Activated naive CD4-positive, alpha-beta T cell treated with anti-CD3 and anti-CD28 coated beads, Interleukin-2, amount 10 ng/mL, durations not matched to agents 7 days and 5 days (primary cell): ENCODE measurements at regions not wholly inside any gene's neighbourhood (a gene's known extent, or its start where the extent isn't known, plus 50 kb on each side); places are given as distances from the start of the nearest gene placed in this dataset.

ENCODE experiments used
- CTCF ChIA-PET: fragments of 350-600 bp; sonication (Branson Sonifier 250); formaldehyde crosslinking; loops from one replicate; lab custom pipeline; 2021; ENCODE audit warnings: antibody characterized with exemption; lab: Charles Lee
- DNase-seq: peaks from one replicate; pipeline ENCODE4 v3.0.0-alpha.2; 2020
- H3K27ac Mint-ChIP-seq: one replicate; pipeline ENCODE4 v1.8.0; 2021; ENCODE audit warnings: mild to moderate bottlenecking, moderate library complexity, mixed read lengths
- H3K27me3 Mint-ChIP-seq: one replicate; pipeline ENCODE4 v1.8.0; 2021; ENCODE audit warnings: mild to moderate bottlenecking, mixed read lengths
- H3K36me3 Mint-ChIP-seq: one replicate; pipeline ENCODE4 v1.8.0; 2021; ENCODE audit warnings: mixed read lengths
- H3K4me1 Mint-ChIP-seq: one replicate; pipeline ENCODE4 v1.8.0; 2021; ENCODE audit warnings: mixed read lengths
- H3K4me3 Mint-ChIP-seq: one replicate; pipeline ENCODE4 v1.8.0; 2021; ENCODE audit warnings: mild to moderate bottlenecking, moderate library complexity, mixed read lengths
- H3K9me3 Mint-ChIP-seq: one replicate; pipeline ENCODE4 v1.8.0; 2021; ENCODE audit warnings: mixed read lengths

DNA sequence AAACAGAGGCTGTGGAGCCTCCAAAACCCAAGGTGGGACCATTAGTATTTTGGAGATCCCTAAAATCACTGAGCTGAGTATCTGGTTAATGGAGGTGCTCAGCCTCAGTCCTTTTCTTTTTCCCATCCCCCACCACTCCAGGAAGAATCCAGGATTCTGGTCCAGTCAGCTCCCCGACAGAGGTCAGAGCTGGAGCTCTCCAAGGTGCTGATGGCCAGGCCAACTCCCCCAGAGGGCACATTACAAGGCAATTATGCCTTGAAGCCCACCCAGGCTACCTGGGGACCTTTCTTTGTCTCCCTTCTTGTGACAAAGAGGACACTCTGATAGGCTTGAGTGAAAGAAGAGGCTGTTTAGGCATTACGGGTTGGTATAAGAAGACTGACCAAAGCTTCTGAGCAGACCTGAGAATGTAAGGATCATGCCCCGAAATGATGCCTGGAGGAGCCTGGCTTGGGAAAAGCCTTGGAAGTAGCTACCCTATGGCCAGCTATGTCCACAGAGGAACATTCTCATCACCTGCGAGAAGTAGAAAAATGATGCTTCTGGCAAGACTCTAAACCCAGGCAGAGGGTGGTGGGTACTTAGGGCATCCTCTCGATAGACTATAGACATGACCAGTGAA is 102.5 kb upstream of the LDAH start:
- no peaks in the 10 kb centered on the region for H3K4me1 Mint-ChIP-seq
- H3K36me3 Mint-ChIP-seq: no peaks in the 10 kb centered on the region
- H3K9me3 Mint-ChIP-seq: peaks cover 3% of the 10 kb centered on the region
- no peak overlapping the region for H3K4me3 Mint-ChIP-seq
- H3K27me3 Mint-ChIP-seq: peaks cover 13% of the 10 kb centered on the region
- CTCF ChIA-PET: no interaction called here
- peak; percentile 37 for DNase-seq
- H3K27ac Mint-ChIP-seq: no peak overlapping the region

DNA sequence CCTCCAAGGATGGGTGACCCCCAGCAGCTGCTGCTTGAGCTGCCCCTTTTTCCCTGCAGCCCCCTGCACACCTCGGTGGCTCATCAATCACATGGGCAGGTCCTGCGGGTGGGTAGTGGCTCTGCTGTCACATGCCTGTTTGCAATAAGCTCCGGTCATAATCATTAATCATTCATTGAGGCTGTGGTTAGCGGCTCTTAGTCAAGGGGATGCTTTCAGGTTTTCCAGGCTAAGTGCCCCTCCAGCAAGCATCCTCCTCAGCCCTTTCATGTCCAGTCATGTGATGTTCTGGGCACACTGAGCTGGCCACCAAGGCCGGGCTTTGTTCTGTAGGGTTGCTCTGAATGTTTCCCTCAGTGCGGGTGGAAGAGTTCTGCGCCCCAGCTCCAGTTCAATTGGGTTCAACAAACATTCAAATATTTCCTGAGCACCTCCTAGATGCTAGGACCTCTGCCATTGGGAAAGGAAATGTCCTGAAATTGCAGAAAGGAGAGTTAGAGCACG is 96.4 kb upstream of the LDAH start:
- peaks cover 30% of the 10 kb centered on the region for H3K27me3 Mint-ChIP-seq
- H3K4me3 Mint-ChIP-seq: no peak overlapping the region
- DNase-seq: no peak
- no peak overlapping the region for H3K27ac Mint-ChIP-seq
- no peaks in the 10 kb centered on the region for H3K36me3 Mint-ChIP-seq
- H3K4me1 Mint-ChIP-seq: peaks cover 2% of the 10 kb centered on the region
- CTCF ChIA-PET: no interaction called here
- H3K9me3 Mint-ChIP-seq: no peaks in the 10 kb centered on the region

GRCh38 chr2:20917719-20918572 is 95.0 kb upstream of the LDAH start:
- H3K4me3 Mint-ChIP-seq: no peak overlapping the region
- peaks cover 31% of the 10 kb centered on the region for H3K27me3 Mint-ChIP-seq
- no peak for DNase-seq
- no peak overlapping the region for H3K27ac Mint-ChIP-seq
- H3K4me1 Mint-ChIP-seq: peaks cover 9% of the 10 kb centered on the region
- no peaks in the 10 kb centered on the region for H3K36me3 Mint-ChIP-seq
- CTCF ChIA-PET: no interaction called here
- H3K9me3 Mint-ChIP-seq: no peaks in the 10 kb centered on the region

DNA sequence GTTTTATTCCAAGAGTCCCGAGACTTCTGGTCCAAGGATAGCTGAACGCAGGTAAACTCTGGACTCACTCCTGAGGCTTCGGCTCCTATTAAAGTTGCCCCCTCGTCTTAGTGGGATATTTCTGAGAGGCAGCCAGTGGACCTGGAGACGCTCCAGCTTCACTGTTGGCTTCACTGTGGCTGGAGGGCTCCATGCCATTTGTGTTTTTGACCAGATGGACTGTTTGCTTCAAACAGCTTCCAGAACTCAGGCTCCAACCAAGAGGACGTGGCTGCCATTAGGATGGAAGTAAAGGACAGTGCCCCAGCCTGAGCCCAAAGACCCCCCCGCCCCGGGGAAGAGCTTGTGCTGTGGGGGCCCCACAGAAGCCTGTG is 94.4 kb upstream of the LDAH start:
- Mint-ChIP-seq H3K27ac (no peak overlapping the region), H3K27me3 (peaks cover 31% of the 10 kb centered on the region), H3K9me3 (no peaks in the 10 kb centered on the region), H3K4me1 (peaks cover 9% of the 10 kb centered on the region), H3K36me3 (no peaks in the 10 kb centered on the region), H3K4me3 (no peak overlapping the region)
- CTCF ChIA-PET: interaction anchor here (0.9 kb wide), 2 partner anchors 46 to 256 kb away, joined by 3 read pairs; no protein-coding TSS in a partner anchor
- no peak for DNase-seq

DNA sequence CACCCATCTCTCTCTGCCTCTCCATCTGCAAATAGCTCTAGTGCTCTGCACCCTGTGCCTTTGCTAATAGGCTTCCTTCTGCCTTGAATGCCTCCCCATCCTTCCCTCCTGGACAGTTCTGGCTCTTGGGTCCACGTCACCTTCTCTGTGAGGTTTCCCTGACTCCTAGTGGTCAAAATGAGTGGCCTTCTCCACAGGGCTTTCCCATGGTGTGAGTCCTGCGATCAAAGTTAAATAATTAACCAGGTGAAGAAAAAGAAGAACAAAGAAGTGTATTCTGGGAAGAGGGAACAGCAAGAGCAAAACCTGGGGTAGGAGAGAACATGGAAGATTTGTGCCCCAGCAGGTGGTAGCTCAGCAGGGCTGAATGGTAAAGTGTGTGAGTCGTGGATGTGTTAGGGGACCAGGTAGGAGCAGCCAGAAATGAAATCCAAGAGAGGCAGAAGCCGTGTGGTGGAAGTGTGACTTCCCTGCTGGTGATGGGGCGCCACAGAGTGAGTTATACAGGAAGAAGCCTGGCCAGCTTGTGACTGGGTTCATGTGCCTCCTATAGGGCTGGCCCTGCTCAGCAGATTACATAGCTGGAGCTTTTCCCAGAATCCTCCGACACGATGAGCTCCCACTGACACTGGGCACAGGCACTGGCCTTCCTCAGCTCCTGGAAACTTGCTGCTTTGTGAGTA is 93.8 kb upstream of the LDAH start:
- H3K36me3 Mint-ChIP-seq: no peaks in the 10 kb centered on the region
- H3K4me3 Mint-ChIP-seq: no peak overlapping the region
- CTCF ChIA-PET: interaction anchor here (0.9 kb wide), 2 partner anchors 47 to 255 kb away, joined by 3 read pairs; no protein-coding TSS in a partner anchor
- H3K4me1 Mint-ChIP-seq: peaks cover 9% of the 10 kb centered on the region
- no peaks in the 10 kb centered on the region for H3K9me3 Mint-ChIP-seq
- no peak for DNase-seq
- H3K27ac Mint-ChIP-seq: no peak overlapping the region
- H3K27me3 Mint-ChIP-seq: peaks cover 33% of the 10 kb centered on the region

GRCh38 chr2:20915271-20915670 is 92.4 kb upstream of the LDAH start:
- no peak overlapping the region for H3K4me3 Mint-ChIP-seq
- no peaks in the 10 kb centered on the region for H3K9me3 Mint-ChIP-seq
- no peak overlapping the region for H3K27ac Mint-ChIP-seq
- no peaks in the 10 kb centered on the region for H3K36me3 Mint-ChIP-seq
- H3K27me3 Mint-ChIP-seq: peaks cover 39% of the 10 kb centered on the region
- H3K4me1 Mint-ChIP-seq: peaks cover 9% of the 10 kb centered on the region
- no peak for DNase-seq
- CTCF ChIA-PET: no interaction called here

DNA sequence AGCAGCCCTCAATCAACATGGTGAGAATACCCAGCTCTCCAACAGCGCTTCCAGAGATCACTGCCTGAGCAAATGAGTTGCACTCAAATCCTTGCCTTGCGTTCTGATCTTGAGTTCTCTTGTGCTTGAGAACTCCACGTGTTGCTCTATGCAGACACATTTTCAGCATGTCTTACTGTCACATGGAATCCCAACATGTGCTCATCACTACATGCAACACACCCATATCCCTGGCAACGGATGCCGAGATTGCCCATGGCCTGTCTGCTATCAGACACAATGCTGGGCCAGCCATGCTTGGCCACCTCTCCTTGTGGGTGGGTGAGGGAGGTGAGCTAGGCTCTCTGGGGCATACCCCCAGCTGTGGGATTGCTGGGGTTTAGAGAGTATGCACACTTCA is 91.9 kb upstream of the LDAH start:
- H3K27me3 Mint-ChIP-seq: peaks cover 43% of the 10 kb centered on the region

DNA sequence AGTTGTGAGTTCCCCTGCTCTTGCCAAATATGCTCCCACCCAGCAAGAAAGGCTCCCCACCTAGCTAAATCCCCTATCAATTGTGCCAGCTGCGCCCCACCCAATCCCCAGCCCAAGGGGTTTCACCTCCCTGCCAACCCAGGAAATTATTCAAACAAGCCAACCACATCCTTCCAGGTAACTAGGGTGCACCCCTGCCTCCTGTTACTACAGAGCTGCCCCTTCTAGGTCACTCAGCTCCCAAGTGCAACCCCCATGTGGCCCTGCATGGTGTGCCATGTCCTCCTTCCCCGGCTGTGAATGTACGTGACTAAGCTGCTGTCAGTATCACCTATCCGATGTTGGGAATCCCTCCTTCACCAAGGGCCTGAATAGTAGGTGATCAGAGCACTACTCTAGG is 91.2 kb upstream of the LDAH start:
- Mint-ChIP-seq H3K9me3 (no peaks in the 10 kb centered on the region), H3K4me3 (no peak overlapping the region), H3K36me3 (no peaks in the 10 kb centered on the region), H3K27me3 (peaks cover 43% of the 10 kb centered on the region), H3K4me1 (peaks cover 9% of the 10 kb centered on the region), H3K27ac (no peak overlapping the region)
- CTCF ChIA-PET: no interaction called here
- DNase-seq: no peak

More for the DNA sequence above, 91.9 kb upstream of the LDAH start:
- DNase-seq: no peak
- CTCF ChIA-PET: no interaction called here
- H3K27ac Mint-ChIP-seq: no peak overlapping the region
- no peak overlapping the region for H3K4me3 Mint-ChIP-seq
- peaks cover 9% of the 10 kb centered on the region for H3K4me1 Mint-ChIP-seq
- no peaks in the 10 kb centered on the region for H3K36me3 Mint-ChIP-seq
- no peaks in the 10 kb centered on the region for H3K9me3 Mint-ChIP-seq

DNA sequence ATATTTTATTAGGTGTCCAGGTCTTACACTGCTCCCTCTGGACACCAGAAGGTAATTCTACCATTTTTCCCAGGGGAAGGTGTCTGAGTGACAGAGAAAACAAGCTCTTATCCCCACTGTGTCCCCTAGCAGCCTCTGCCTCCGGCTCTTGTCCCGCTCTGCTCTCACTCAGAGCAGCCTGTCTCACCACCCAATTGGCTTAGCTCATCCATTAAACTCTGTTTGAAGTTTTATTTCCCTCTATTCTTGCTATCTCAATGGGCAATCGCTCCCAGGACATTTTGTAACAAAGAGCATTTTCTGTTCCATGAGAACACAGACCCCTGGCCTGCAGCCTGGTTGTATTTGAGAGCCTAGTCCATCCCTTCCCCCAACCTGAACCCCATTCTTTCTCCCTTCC is 90.6 kb upstream of the LDAH start:
- H3K36me3 Mint-ChIP-seq: no peaks in the 10 kb centered on the region
- no peak for DNase-seq
- CTCF ChIA-PET: interaction anchor here (0.8 kb wide), 1 partner anchor 253 kb away, joined by 4 read pairs; no protein-coding TSS in a partner anchor
- H3K4me3 Mint-ChIP-seq: no peak overlapping the region
- no peaks in the 10 kb centered on the region for H3K9me3 Mint-ChIP-seq
- peaks cover 9% of the 10 kb centered on the region for H3K4me1 Mint-ChIP-seq
- H3K27me3 Mint-ChIP-seq: peaks cover 37% of the 10 kb centered on the region
- no peak overlapping the region for H3K27ac Mint-ChIP-seq

GRCh38 chr2:20900052-20900636 is 77.2 kb upstream of the LDAH start:
- no peaks in the 10 kb centered on the region for H3K4me1 Mint-ChIP-seq
- CTCF ChIA-PET: no interaction called here
- H3K9me3 Mint-ChIP-seq: no peaks in the 10 kb centered on the region
- no peak overlapping the region for H3K27ac Mint-ChIP-seq
- no peaks in the 10 kb centered on the region for H3K36me3 Mint-ChIP-seq
- DNase-seq: no peak
- H3K4me3 Mint-ChIP-seq: no peak overlapping the region
- H3K27me3 Mint-ChIP-seq: peaks cover 26% of the 10 kb centered on the region

DNA sequence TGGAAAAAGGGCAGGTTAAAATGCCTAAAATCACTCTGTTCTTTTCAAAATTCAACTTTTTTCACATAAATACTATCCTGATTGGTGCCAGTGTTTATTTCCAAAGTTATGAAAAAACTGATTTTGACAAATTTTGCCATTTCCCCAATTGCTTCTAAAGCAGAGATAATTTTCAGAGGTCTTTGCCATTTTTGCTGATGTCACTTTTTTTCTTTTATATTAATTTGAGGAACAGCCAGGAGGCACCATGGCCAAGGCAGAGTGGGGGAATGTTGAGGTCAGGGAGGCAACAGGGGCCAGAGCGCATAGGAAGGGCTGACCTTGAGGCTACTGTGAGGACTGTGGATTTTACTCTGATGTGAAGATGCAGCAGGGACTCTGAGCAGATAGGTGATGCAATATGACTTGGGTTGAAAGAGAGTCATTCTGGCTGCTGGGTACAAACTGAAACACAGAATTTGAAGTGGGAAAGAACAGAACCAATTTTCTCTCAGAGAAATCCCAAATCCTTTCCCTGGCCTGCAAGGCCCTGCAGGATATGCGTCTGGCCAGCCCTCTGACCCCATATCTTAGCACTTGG is 75.1 kb upstream of the LDAH start:
- CTCF ChIA-PET: no interaction called here
- H3K4me3 Mint-ChIP-seq: no peak overlapping the region
- H3K27ac Mint-ChIP-seq: no peak overlapping the region
- H3K27me3 Mint-ChIP-seq: peaks cover 23% of the 10 kb centered on the region
- no peaks in the 10 kb centered on the region for H3K4me1 Mint-ChIP-seq
- DNase-seq: no peak
- H3K36me3 Mint-ChIP-seq: no peaks in the 10 kb centered on the region
- H3K9me3 Mint-ChIP-seq: no peaks in the 10 kb centered on the region

DNA sequence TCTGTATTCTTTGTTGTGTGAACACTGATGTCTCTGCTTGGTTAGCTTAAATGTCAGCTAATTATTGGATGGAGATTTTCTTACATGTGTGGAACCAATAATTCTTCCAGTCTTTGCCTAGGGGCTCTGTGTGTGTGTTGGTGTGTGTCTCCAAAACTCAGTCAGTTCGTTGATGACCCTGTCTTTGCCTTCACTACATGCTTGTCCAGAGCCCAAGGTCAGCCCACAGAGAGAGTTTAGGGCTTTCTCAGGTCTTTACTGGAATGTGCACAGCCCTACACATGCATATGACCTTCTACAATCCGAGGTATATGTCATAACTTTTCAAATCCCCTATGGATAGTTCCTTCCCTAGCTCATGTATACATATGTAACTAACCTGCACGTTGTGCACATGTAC is 74.1 kb upstream of the LDAH start:
- Mint-ChIP-seq H3K27me3 (peaks cover 22% of the 10 kb centered on the region), H3K4me1 (no peaks in the 10 kb centered on the region), H3K36me3 (no peaks in the 10 kb centered on the region), H3K9me3 (no peaks in the 10 kb centered on the region), H3K27ac (no peak overlapping the region), H3K4me3 (no peak overlapping the region)
- DNase-seq: no peak
- CTCF ChIA-PET: no interaction called here

- CTCF ChIA-PET: no interaction called here
- DNase-seq: no peak
- no peak overlapping the region for H3K27ac Mint-ChIP-seq
- no peaks in the 10 kb centered on the region for H3K4me1 Mint-ChIP-seq
- H3K36me3 Mint-ChIP-seq: no peaks in the 10 kb centered on the region
- H3K9me3 Mint-ChIP-seq: no peaks in the 10 kb centered on the region
- peaks cover 12% of the 10 kb centered on the region for H3K27me3 Mint-ChIP-seq
- H3K4me3 Mint-ChIP-seq: no peak overlapping the region
These were observed 61.9 kb upstream of the LDAH start for GRCh38 chr2:20884829-20885228.
